ENCODE measurements at regions not wholly inside any gene's neighbourhood (a gene's known extent, or its start where the extent isn't known, plus 50 kb on each side); places are given as distances from the start of the nearest gene placed in this dataset.
A peak's percentile ranks its signal among the peaks of the same experiment; 100 is the strongest.
"Not testable (repeated sequence)": the region's sequence is repeated elsewhere in the genome, so short reads cannot be mapped to it uniquely, and the experiment has no call there.

- peak; percentile 26 for DNase-seq
Observed at GRCh38 chr15:99486371-99487336, 79.1 kb upstream of the MEF2A start.

- DNase-seq, result no peak
Observed at GRCh38 chr15:99487337-99487730, 78.5 kb upstream of the MEF2A start.

GRCh38 chr15:99492275-99492674, 73.5 kb upstream of the MEF2A start:
- DNase-seq, result no peak

- DNase-seq, result no peak
Observed at GRCh38 chr15:99492716-99493115, 73.1 kb upstream of the MEF2A start.

DNA sequence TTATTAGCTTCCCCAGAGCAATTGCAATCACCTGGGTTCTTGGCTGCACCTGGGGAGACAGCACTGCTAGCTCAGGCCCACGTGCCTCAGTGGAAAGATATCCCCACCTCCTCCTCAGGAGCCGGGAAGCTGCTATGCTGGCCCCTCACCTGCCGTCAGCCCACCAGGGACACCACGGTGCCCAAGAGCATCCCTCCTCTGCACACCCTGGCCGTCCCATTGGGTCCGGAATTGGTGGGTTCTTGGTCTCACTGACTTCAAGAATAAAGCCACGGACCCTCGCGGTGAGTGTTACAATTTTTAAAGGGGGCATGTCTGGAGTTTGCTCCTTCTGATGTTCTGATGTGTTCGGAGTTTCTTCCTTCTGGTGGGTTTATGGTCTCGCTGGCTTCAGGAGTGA, 72.3 kb upstream of the MEF2A start:
- DNase-seq, result no peak

GRCh38 chr15:99494536-99495233, 71.1 kb upstream of the MEF2A start:
- not testable (repeated sequence) for DNase-seq

GRCh38 chr15:99495430-99496301, 70.1 kb upstream of the MEF2A start:
- no peak for DNase-seq

DNA sequence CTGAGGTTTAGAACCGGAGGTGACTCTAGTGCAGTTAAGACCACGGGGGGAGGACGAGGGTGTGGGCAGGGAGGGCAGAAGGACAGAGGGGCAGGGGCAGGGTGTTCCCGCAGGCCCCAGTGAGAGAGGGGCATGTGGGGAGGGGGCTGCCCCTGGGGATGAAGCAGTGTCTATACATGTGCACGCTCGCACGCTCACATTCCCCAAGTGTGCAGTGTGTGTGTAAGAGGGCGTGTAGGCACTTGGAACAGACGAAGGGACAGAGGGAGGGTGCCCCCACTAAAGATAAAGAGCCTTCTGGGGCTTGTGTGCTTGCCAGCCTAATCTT, 69.5 kb upstream of the MEF2A start:
- DNase-seq, result no peak

DNA sequence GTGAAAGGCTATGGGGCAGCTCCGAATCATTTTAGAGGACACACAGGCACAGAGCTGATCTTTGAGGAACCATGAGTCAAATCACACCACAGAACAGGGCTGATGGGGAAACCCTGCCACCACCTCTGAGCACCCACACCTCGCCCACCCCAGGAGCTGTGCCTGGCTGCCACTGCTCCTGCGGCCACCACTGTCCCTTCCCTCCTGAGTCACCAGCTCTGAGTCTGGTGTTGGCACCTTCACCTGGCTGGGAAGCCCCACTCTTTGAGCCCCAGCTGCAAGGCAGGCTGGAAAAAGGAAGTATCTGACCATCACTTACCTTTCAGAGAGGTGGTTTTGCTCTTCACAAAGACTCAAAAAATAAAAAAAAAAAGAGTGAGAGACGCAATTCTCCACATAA, 63.6 kb upstream of the MEF2A start:
- DNase-seq, result no peak

GRCh38 chr15:99502661-99503060, 63.1 kb upstream of the MEF2A start:
- no peak for DNase-seq

DNA sequence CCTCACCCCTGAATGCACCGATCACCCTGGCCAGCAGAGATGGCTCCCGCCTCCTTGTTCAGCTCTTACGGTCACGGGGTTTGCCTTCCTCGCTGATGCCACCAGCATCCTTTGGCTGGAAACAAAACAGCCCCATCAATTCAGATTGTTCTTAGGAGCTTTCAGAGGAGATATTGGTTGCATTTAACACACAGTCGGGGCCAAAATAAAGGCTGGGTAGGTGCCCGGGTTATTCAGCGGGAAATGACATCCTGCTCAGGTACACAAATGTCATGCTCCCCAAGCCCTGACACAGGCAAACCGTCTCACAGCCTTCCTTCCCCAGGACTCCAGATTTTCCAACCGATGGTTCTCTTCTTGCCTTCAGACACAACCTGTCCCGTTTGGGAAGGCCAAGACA, 62.4 kb upstream of the MEF2A start:
- no peak for DNase-seq

GRCh38 chr15:99504071-99504822, 61.5 kb upstream of the MEF2A start:
- no peak for DNase-seq

- DNase-seq, result no peak
Observed at GRCh38 chr15:99504823-99505551, 60.8 kb upstream of the MEF2A start.

DNA sequence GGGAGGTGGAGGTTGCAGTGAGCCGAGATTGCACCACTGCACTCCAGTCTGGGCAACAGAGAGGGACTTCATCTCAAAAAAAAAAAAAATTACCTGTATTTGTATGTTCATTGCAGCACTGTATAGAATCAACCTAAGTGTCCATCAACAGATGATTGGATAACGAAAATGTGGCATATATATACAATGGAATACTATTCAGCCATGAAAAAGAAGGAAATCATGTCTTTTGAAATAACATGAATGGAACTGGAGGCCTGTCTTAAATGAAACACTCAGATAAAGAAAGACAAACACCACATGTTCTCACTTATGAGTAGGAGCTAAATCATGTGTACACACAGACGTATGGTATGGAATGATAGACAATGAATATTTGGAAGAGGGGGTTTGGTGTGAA, 59.4 kb upstream of the MEF2A start:
- no peak for DNase-seq

DNA sequence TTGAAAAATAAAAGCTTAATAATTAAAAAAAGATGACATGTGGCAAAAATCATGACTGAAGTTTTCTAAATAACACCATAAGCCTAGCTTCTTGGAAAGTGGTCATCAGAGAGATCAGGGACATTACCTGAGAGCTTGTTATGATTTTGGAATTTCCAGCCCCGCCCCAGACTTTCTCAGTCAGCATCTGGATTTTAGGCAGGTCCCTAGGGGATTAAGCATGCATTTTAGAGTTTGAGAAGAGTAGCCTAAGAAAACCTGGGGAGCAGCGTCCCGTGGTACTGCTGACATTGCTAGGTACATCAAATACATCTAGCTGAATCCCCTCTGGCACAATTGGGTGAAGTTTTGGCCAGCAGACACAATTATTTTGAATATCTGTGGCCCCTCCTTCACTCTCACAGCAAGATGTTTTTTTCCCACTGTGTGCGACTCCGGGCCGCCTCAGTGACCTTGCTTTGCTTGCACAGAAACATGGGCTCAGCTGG, 58.7 kb upstream of the MEF2A start:
- DNase-seq, result no peak

DNA sequence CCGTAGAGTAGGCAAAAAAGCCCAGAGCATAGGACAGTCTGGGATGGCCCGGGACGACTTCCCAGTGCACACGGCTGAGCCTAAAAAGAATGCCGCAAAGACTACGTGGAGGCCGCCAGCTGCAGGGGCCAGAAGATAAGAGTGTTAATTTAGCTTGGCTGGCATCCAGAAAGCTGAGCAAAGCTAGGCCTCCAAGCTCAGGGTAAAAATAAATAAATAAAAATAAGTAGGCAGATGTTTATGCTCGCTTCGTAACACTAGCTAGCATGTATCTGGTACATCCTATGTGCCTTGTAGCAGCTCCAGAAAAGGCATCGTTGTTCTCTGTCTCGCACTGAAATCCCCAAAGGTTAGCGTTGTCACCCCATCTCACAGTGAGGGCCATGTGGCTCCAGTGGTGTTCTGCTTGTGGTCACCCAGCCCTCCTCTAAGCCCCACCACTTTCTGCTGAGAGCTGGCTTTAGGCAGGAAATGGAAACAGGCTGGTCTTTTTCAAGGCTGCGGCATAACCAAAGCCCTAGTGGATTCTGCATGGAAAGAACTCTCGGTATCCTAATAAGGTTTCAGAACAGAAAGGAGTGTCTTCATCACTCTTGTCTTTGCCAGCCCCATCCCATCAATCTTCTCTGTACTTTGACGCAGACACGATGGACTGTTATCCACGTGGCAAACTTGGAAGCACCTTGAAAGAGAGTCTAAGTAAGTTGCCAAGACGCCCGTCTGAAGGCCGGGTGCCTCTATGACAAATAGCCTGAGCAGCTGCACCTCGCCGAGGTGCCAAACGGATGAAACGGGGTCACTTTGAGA, 58.1 kb upstream of the MEF2A start:
- no peak for DNase-seq

DNA sequence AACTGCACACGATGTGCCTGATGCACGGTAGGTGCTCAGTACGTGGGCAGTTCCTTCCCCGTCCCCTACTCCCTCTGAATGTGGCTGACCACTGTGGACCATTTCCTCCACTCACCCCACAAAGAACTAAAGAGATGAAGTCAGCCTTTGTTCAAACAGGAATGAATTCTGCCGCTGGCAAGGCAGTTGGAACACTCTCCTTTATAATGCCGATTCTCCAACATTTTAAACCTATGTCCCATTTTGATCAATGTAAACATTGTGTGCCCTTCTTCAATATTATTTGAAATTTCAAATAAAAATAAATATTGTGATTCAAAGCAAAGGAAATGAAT, 57.5 kb upstream of the MEF2A start:
- DNase-seq, result no peak

GRCh38 chr15:99508852-99509251, 56.9 kb upstream of the MEF2A start:
- DNase-seq, result no peak

DNA sequence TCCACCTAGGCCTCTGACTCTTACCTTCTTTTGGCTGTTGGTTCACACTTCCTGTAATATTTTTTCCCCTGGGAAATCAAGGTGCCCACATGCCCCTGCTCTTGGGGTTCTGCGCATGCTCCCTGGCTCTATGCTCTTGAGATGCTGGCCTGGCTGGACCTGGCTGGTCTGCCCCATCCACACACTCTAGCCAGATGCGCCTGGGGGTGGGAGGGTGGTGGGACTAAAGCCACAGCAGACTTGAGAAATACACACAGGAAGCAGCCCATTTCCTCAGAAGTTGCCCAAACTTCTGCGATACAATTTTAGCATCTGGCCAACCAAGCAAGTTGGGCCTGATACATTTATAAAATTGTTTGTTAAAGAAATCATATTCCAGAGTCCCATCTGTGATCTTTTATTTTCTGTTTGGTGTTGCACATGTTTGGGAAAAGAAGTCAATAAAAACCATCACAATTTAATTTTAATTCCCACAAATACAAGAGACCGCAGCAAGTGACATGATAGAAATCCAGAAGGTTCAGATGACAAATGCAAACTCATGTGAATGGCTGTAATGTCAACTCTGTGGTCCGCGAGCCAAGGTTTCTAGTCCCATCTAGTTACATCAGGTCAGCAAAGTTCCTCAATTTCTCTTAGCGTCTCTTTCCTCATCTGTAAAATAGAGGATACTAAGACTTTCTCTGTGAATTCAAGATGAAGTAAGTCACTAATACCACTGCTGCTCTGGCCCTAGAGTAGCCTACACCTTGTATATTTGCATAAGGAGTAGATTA, 55.9 kb upstream of the MEF2A start:
- DNase-seq, result no peak

DNA sequence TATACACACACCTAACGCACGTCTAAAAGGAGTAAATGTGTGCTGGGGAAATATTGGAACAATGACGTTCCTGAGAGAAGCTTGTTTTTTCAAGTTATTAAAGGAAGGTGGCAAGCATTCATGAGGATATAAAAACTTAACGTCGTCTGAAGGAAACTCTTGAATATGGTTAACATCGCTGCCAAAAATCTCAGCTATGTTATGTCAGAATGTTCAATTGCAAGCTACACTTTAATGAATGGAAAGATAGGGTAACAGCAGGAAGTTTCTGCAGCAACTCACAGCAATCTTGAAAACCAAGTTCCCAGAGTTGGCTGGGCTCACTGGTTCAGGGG, 54.3 kb upstream of the MEF2A start:
- DNase-seq, result no peak

All from NCI-H1436 (cell line).